Panc1 (cell line): ENCODE measurements at regions not wholly inside any gene's neighbourhood (a gene's known extent, or its start where the extent isn't known, plus 50 kb on each side); places are given as distances from the start of the nearest gene placed in this dataset.

Experiments
- POLR2AphosphoS5 ChIP-seq: IDR thresholded peaks from 2 replicates; pipeline ENCODE4 v1.6.1; 2012; ENCODE audit warnings: mild to moderate bottlenecking, low read depth, low read length, moderate library complexity
- TF ChIP-seq, protein P1 (sequence below): fragments of 450-650 bp; IDR thresholded peaks from 2 replicates; pipeline ENCODE4 v1.5.1; 2017; ENCODE audit warnings: mild to moderate bottlenecking

- TF ChIP-seq, protein P1, sequence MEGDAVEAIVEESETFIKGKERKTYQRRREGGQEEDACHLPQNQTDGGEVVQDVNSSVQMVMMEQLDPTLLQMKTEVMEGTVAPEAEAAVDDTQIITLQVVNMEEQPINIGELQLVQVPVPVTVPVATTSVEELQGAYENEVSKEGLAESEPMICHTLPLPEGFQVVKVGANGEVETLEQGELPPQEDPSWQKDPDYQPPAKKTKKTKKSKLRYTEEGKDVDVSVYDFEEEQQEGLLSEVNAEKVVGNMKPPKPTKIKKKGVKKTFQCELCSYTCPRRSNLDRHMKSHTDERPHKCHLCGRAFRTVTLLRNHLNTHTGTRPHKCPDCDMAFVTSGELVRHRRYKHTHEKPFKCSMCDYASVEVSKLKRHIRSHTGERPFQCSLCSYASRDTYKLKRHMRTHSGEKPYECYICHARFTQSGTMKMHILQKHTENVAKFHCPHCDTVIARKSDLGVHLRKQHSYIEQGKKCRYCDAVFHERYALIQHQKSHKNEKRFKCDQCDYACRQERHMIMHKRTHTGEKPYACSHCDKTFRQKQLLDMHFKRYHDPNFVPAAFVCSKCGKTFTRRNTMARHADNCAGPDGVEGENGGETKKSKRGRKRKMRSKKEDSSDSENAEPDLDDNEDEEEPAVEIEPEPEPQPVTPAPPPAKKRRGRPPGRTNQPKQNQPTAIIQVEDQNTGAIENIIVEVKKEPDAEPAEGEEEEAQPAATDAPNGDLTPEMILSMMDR = no peak
- no peak for TF ChIP-seq POLR2AphosphoS5
These were observed 368.3 kb downstream of the SFMBT2 start for GRCh38 chr10:7042419-7043054.
